HAP-1 (cell line): ENCODE measurements at regions not wholly inside any gene's neighbourhood (a gene's known extent, or its start where the extent isn't known, plus 50 kb on each side); places are given as distances from the start of the nearest gene placed in this dataset.
"Not testable (repeated sequence)": the region's sequence is repeated elsewhere in the genome, so short reads cannot be mapped to it uniquely, and the experiment has no call there.

Experiments used
- DNase-seq, 2 experiments: peaks; one replicate each; pipeline ENCODE4 v3.0.0-alpha.2; 2016 to 2020; ENCODE audit warnings: low spot score in 2 of 2
- H3K27me3 ChIP-seq: fragments of 250-450 bp; sonication (Bioruptor Pico); 2 replicates; pipeline ENCODE4 v1.5.1; 2020; ENCODE audit warnings: low read depth, mild to moderate bottlenecking, moderate library complexity
- H3K36me3 ChIP-seq: fragments of 250-450 bp; sonication (Bioruptor Pico); replicated peaks from 2 replicates; pipeline ENCODE4 v1.5.1; 2020; ENCODE audit warnings: mild to moderate bottlenecking
- H3K4me1 ChIP-seq: fragments of 250-450 bp; sonication (Bioruptor Pico); 2 replicates; pipeline ENCODE4 v1.5.1; 2020; ENCODE audit warnings: mild to moderate bottlenecking
- H3K4me3 ChIP-seq: fragments of 250-450 bp; sonication (Bioruptor Pico); 2 replicates; pipeline ENCODE4 v1.5.1; 2020; ENCODE audit warnings: mild to moderate bottlenecking, moderate library complexity
- H3K9me3 ChIP-seq: fragments of 250-450 bp; sonication (Bioruptor Pico); 2 replicates; pipeline ENCODE4 v1.5.1; 2020; ENCODE audit warnings: mild to moderate bottlenecking, moderate library complexity
- in situ Hi-C: fragments of 300-500 bp; cut with MboI; formaldehyde crosslinking; loops from 3 replicates; pipeline ENCODE4 v1.14.3; 2020; ENCODE audit warnings: low sequenced_read_pairs, inconsistent platforms, mixed read lengths

DNA sequence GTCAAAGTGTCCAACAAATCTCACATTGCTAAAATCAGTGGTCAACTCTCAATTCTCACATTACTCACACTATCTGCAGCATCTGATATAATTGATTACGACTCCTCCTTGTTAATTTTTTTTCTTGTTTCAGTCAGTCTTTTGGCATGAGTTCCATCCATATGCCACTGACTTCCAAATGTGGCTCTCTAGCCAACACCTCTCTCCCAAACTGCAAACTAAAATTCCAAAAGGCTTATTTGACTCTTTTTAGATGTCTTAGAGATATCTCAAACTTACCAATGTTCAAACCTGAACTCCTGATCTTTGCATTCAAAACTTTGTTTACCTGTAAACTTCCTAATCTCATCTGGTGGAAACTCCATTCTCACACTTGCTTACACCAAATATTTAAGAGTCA is 162.1 kb upstream of the ZNF658 start:
- H3K36me3 ChIP-seq, H3K4me1 ChIP-seq, H3K9me3 ChIP-seq, in situ Hi-C loops, DNase-seq, H3K27me3 ChIP-seq, H3K4me3 ChIP-seq: not testable (repeated sequence)

DNA sequence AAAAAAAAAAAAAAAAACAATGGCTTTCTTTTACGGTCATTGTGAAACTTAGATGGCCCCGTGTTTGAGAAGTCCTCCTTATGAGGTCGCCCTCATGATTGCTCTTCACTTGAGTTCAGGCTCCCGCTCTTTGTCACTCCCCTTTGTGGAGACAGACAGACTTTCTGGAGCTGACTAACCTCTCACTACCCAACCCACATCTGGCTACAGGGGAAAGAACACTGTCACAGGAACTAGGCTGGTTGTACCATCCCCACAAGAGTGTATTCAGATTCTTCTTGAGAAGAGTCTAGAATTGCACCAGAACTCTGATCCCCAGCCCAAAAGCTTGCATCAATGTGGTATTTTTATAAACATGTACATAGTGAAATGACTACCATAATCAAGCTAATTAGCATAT is 160.4 kb upstream of the ZNF658 start:
- H3K36me3 ChIP-seq, DNase-seq, in situ Hi-C loops, H3K4me3 ChIP-seq, H3K27me3 ChIP-seq, H3K9me3 ChIP-seq, H3K4me1 ChIP-seq: not testable (repeated sequence)

DNA sequence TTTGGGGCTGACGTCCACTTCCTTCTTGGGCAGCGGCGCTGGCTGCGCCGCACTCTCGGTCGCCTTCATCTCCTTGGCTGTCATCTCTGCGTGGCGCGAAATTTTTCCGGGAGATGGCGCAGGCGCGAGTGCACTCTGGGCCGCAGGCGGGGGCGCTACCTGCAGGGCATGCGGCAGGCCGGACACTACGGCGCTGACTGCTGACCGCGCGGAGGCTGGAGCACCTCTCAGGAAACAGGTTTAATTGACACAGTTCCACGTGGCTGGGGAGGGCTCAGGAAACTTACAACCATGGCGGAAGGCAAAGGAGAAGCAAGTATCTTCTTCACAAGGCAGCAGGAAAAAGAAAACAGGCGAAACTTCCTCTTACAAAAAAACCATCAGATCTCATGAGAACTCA is 154.7 kb upstream of the ZNF658 start:
- DNase-seq, H3K4me3 ChIP-seq, H3K36me3 ChIP-seq, in situ Hi-C loops, H3K27me3 ChIP-seq, H3K4me1 ChIP-seq, H3K9me3 ChIP-seq: not testable (repeated sequence)

DNA sequence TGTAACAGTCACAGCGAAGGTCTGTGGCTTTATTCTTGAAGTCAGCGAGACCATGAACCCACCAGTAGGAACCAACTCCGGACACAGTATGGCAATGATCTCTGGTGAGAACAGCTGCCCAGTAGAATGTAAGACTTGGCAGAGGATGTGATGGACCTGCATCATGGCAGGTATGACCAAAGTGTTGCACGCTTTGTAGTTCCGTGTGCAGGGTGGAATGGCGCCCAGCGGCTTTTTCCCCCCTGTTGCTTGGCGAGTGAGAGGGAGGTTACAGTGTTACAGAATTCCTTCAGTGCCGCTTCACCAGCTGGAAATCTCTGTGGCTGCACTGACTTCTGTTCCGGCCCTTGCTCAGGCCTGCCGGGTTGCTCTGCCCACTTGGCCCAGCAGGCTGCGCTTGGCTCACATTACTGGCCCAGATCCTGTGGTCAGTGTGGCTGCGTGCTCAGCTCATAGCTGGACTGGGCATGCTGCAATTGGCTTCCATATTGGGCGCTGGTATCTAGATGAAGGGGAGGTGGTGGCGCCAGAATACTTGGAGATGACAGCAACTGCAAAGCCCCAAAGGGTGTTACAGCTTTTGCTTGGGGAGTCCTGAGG is 148.1 kb upstream of the ZNF658 start:
- DNase-seq, H3K4me1 ChIP-seq, H3K27me3 ChIP-seq, H3K4me3 ChIP-seq, H3K36me3 ChIP-seq, in situ Hi-C loops, H3K9me3 ChIP-seq: not testable (repeated sequence)

DNA sequence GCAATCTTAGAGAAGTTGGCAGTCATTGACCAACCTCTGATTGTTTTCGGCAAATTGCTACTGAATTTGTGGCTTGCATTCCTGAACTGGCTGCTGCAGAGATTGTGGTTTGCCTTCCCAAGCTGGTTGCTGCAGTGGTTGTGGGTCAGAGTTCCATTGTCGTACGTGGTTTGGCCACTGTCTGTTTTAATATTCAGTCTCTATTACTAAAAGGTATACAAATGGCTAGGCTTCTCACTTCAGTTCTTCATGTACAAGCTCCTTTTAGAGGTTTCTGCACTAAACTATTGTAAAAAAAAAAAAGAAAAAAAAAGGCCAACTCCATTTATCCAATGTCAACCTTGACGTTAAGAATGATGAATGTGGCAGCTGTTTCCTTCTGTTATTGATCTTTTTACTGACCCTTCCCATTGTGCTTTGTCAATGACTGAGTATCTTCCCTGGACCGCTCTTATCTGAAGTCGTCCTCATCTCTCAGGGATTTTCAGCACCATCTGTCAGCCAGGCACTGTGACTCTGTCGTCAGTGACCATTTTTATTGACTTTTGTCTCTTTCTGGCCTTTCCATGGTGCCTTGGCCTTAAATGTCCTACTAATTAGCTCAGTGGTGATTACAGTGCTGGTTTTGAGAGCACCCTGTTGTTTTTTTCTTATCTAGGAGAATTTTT is 140.6 kb upstream of the ZNF658 start:
- in situ Hi-C loops, DNase-seq, H3K36me3 ChIP-seq, H3K9me3 ChIP-seq, H3K4me1 ChIP-seq, H3K27me3 ChIP-seq, H3K4me3 ChIP-seq: not testable (repeated sequence)

DNA sequence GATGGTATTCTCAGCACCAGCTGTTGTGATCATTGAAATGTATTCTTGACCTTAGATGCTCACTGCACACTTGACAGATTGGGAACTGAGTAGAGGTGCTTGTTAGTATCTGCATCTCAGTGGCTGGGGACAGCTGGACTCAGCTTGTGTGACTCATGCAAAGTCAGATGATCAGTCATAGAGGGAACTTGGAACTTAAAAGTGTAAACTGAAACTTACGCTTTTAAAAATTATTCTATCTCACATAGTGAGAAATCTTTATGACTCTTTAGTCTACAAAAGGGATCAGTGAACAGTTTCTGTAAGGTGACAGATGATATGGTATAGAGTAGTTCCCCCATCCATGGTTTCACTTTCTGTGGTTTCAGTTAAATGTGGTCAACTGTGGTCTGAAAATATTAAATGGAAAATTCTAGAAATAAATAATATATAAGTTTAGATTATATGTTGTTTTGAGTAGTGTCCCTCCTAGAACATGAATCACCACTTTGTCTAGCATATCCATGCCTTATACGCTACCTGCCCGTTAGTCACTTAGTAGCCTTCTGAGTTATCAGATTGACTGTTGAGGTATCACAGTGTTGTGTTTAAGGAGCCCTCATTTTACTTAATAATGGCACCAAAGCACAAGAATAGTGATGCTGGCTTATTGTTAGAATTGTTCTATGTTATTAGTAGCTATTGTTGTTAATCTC is 135.6 kb upstream of the ZNF658 start:
- DNase-seq, H3K9me3 ChIP-seq, H3K4me3 ChIP-seq, H3K4me1 ChIP-seq, H3K27me3 ChIP-seq, in situ Hi-C loops, H3K36me3 ChIP-seq: not testable (repeated sequence)

DNA sequence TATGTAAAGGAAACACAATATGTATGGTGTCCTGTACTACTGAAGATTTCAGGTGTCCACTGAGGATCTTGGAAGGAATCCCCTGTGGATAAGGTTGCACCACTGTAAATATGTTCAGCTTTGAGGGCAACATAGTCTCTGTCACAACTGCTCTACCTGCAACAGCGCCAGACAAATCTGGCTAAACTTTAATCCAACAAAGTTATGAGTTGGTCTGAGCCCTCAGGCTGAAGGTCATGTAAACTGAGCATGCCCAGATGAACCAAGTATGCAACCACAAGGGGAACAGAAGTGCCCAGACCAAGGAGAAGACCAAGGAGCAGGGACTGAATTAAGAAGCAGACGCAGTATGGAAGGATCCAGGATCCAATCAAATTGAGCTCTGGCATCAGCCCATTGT is 135.0 kb upstream of the ZNF658 start:
- in situ Hi-C loops, H3K36me3 ChIP-seq: not testable (repeated sequence)

DNA sequence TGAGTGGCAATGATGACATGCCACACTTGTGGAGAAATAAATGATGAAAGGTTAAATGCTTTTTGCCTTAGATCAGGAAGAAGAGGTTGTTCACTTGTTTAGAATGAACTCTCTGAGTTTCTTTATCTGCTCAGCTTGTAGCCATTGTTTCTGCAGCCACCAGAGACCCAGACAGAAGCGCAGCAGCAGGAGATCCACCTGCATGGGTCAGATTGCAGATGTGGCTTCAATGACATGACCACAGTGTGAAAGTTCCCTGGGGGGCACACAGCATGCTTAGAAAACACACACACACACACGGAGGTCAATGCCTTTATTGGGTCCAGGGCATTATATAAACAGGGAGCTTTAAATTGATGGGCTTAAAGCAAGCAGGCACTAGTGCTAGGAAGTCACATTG is 129.0 kb upstream of the ZNF658 start:
- H3K36me3 ChIP-seq, DNase-seq, H3K9me3 ChIP-seq, H3K27me3 ChIP-seq, H3K4me1 ChIP-seq, in situ Hi-C loops, H3K4me3 ChIP-seq: not testable (repeated sequence)

More for the DNA sequence above, 135.0 kb upstream of the ZNF658 start:
- H3K27me3 ChIP-seq, H3K4me1 ChIP-seq, H3K4me3 ChIP-seq, DNase-seq, H3K9me3 ChIP-seq: not testable (repeated sequence)

DNA sequence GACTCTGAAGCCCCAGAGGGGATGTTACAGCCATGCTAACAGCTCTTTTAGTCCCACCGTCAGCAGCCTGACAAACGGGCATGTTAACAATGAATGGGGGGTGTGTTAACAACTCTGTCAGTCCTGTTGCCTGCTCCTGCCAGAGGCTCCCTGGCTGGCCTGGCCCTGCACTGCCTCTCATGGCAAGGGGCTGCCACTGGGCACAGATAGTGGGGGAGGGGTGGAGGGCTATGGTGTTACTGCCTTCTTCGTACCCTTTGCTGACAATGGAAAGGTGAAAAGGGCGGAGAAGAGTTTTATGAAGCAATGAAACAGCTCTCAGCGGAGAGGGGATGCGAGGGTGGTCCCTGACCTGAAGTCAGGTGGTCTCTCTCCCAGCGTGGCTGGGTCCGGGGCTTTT is 125.9 kb upstream of the ZNF658 start:
- H3K27me3 ChIP-seq, H3K4me3 ChIP-seq, H3K9me3 ChIP-seq, DNase-seq, in situ Hi-C loops, H3K4me1 ChIP-seq, H3K36me3 ChIP-seq: not testable (repeated sequence)

DNA sequence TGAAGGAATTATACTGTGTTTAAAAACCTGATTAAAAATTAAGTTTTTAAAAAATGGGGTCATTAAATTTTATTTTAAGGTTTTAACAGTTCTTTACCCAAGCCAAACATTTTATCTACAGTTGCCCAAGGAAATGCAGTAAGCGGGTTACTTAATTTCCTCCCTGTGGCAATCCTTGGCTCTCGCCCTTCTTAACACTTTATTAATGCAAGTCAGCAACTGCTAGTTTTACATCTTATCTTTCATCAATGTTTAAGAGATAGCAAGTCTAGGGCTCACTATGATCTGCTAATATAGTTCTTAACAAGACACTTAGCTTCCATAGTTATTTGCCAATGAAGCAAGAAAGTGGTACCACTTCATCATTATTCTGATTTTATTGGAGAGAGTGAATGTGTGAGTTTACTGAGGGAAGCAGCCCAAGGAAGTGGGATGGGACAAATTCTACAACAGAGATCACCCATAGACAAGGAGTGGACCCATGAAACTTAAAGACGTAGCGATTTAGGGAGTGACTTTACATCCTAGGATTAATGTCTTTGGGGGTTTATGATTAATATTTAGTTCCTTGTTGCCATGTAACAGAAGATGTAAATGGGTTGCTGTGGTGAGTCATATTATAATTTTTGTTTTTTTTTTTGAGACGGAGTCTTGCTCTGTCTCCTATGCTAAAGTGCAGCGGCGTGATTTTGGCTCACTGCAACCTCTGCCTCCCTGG is 120.4 kb upstream of the ZNF658 start:
- H3K4me1 ChIP-seq, H3K9me3 ChIP-seq, DNase-seq, in situ Hi-C loops, H3K36me3 ChIP-seq, H3K27me3 ChIP-seq, H3K4me3 ChIP-seq: not testable (repeated sequence)

DNA sequence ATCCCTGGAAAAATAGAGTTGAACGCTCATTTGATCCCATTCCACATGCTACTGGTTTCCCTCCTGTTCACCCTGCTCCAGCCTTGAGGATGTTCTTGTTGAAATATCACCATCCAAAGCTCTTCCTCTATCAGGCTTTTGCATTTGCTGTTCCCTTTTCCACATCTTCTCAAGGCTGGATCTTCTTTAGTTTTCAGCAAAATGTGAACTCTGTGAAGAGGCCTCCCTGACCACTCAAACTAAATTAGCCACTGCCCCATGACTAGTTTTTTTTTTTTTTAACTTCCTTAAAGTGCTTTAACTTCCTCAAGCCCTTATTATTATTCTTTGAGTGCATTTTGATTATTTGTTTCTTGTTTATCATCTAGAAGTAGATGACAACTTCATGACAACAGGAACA is 119.3 kb upstream of the ZNF658 start:
- H3K9me3 ChIP-seq, H3K4me1 ChIP-seq, H3K36me3 ChIP-seq, in situ Hi-C loops, DNase-seq, H3K27me3 ChIP-seq, H3K4me3 ChIP-seq: not testable (repeated sequence)

DNA sequence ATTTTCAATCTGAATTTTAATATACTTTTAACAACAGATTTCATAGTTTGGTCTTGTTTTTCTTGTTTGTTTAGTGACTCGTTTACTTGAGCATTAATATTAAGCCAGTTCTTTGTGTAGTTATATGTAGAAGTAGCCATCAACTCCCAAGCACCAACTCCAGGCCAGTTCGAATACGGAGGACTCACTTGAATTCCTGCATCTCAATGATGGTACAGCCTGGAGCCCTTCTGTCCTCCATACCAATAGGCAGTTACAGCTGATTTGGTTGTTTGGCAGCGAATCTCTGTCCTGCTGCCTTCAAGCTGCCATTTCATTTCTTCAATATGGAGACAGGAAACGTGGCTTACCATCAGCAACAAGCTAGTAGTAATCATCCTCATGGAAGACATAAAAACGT is 118.5 kb upstream of the ZNF658 start:
- H3K27me3 ChIP-seq, H3K36me3 ChIP-seq, H3K4me1 ChIP-seq, H3K4me3 ChIP-seq, in situ Hi-C loops, H3K9me3 ChIP-seq, DNase-seq: not testable (repeated sequence)

DNA sequence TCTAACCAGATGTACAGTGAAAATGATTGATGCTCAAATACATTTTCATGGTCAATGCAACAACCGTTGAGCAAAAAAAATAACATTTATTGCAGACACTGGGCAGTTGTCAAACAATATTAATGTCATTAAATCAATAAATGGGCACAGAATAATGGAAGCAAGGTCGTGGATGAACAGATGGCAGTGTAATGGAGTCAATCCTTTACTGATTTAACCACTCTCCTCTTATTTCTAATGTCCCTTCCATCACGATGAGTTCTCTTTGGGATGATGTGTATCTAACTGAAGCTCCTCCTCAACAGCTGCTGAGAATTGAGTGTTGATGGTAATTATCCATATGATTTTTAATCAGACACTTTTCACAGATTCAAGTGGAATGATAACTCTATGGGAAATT is 114.9 kb upstream of the ZNF658 start:
- H3K36me3 ChIP-seq, H3K4me3 ChIP-seq, H3K4me1 ChIP-seq, H3K9me3 ChIP-seq, H3K27me3 ChIP-seq, DNase-seq, in situ Hi-C loops: not testable (repeated sequence)

DNA sequence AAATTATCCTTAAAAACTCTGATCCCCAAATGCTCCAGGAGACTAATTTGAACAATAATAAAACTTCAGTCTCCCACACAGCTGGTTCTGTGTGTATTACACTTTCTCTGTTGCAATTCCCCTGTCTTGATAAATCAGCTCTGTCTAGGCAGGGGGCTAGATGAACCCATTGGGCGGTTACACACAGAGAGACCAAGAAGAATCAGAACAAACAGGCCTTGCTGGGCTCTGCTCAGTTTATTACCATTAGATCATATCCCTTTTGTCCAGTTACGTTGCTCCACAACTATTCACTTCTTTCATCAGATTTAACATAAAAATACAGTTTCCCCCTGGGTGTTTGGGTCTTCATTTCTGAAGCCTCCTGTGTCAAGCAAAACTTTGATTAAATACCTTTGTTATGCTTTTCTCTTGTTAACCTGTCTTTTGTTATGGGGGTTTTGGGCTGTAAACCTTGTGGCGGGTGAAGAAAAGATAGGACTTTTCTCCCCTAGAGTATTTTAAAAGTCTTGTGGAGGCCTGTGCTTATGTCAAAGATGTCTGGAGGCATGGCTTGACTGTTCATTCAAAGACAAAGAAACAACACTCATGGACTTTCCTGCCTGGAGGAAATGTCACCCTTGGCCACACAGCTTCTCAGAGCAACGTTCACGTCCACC is 109.3 kb upstream of the ZNF658 start:
- H3K4me1 ChIP-seq, DNase-seq, H3K4me3 ChIP-seq, H3K36me3 ChIP-seq, H3K27me3 ChIP-seq, in situ Hi-C loops, H3K9me3 ChIP-seq: not testable (repeated sequence)
